ENCODE measurements at regions not wholly inside any gene's neighbourhood (a gene's known extent, or its start where the extent isn't known, plus 50 kb on each side); places are given as distances from the start of the nearest gene placed in this dataset.
A peak's percentile ranks its signal among the peaks of the same experiment; 100 is the strongest.

DNA sequence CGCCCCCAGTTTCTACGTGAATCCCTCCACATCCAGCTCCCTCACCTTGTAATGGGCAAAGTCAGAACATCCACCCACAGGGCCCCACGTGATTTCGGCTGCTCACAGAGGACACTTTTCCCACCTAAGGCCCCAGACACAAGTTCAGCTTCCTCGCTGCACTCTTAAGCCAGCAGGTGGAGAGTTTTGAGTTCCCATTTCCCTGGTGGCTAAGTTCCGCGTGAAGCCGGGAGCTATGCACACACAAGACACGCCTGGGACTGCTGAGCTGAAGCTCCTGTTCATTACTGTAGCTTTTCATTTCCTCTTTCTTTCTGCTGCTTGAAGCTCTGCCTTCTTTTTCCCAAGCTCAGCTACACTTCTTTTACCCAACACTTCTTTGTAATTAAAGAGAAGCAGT lies 273.8 kb downstream of the NPIPA8 start:
- Mint-ChIP-seq H3K27ac (no peak overlapping the region), H3K27me3 (ENCODE audit: low read depth) (no peaks in the 10 kb centered on the region), H3K36me3 (no peaks in the 10 kb centered on the region), H3K4me1 (peaks cover 10% of the 10 kb centered on the region), H3K9me3 (0 out of 2 replicates have a peak, but pooled peaks cover 9% of the 10 kb centered on the region), H3K4me3 (no peak overlapping the region)
- DNase-seq (ENCODE audit: low spot score) (peak; percentile 19), ATAC-seq (peak; percentile 55)
- no peak for TF ChIP-seq CREB1 (CRISPR knock-in tag; IDR thresholded peaks at IDR 0.05)
- TF ChIP-seq, protein P1, sequence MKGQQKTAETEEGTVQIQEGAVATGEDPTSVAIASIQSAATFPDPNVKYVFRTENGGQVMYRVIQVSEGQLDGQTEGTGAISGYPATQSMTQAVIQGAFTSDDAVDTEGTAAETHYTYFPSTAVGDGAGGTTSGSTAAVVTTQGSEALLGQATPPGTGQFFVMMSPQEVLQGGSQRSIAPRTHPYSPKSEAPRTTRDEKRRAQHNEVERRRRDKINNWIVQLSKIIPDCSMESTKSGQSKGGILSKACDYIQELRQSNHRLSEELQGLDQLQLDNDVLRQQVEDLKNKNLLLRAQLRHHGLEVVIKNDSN (CRISPR knock-in tag; IDR thresholded peaks at IDR 0.05), result no peak
- POLR2A ChIA-PET, result no interaction called here
- CTCF ChIA-PET, result interaction anchor here (0.8 kb wide), 3 partner anchors 8 to 92 kb away, joined by 3 to 4 read pairs (median 3); no protein-coding TSS in a partner anchor

DNA sequence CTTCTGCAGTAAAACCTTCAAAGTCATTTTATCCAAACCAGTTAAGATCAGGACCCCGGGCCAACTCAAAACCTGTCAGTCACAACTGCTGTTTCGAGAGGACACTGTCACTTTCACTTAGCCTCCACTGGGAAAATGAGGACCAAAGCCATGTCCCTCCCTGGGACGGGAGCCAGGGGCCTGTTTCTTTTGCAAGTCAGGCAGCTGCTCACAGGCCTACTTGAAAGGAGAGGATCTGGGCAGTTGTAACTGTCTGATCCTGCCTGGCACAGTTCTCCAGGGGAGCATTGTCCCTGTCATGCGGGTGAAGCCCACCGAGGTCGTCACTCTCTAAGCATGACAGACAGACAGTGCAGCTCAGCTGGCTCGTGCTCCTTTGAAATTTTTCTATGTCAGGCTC lies 276.2 kb downstream of the NPIPA8 start:
- Mint-ChIP-seq H3K9me3 (0 out of 2 replicates have a peak, but pooled peaks cover 6% of the 10 kb centered on the region), H3K36me3 (no peaks in the 10 kb centered on the region), H3K27ac (no peak overlapping the region), H3K4me3 (no peak overlapping the region), H3K27me3 (ENCODE audit: low read depth) (no peaks in the 10 kb centered on the region), H3K4me1 (peaks cover 10% of the 10 kb centered on the region)
- ChIA-PET POLR2A (no interaction called here), CTCF (no interaction called here)
- no peak for DNase-seq (ENCODE audit: low spot score)
- TF ChIP-seq, protein P2, sequence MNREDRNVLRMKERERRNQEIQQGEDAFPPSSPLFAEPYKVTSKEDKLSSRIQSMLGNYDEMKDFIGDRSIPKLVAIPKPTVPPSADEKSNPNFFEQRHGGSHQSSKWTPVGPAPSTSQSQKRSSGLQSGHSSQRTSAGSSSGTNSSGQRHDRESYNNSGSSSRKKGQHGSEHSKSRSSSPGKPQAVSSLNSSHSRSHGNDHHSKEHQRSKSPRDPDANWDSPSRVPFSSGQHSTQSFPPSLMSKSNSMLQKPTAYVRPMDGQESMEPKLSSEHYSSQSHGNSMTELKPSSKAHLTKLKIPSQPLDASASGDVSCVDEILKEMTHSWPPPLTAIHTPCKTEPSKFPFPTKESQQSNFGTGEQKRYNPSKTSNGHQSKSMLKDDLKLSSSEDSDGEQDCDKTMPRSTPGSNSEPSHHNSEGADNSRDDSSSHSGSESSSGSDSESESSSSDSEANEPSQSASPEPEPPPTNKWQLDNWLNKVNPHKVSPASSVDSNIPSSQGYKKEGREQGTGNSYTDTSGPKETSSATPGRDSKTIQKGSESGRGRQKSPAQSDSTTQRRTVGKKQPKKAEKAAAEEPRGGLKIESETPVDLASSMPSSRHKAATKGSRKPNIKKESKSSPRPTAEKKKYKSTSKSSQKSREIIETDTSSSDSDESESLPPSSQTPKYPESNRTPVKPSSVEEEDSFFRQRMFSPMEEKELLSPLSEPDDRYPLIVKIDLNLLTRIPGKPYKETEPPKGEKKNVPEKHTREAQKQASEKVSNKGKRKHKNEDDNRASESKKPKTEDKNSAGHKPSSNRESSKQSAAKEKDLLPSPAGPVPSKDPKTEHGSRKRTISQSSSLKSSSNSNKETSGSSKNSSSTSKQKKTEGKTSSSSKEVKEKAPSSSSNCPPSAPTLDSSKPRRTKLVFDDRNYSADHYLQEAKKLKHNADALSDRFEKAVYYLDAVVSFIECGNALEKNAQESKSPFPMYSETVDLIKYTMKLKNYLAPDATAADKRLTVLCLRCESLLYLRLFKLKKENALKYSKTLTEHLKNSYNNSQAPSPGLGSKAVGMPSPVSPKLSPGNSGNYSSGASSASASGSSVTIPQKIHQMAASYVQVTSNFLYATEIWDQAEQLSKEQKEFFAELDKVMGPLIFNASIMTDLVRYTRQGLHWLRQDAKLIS (CRISPR knock-in tag; IDR thresholded peaks at IDR 0.05; ENCODE audit: borderline replicate concordance), result no peak
- TF ChIP-seq FOXK1 (CRISPR knock-in tag; IDR thresholded peaks at IDR 0.05), result no peak
- no peak for ATAC-seq

DNA sequence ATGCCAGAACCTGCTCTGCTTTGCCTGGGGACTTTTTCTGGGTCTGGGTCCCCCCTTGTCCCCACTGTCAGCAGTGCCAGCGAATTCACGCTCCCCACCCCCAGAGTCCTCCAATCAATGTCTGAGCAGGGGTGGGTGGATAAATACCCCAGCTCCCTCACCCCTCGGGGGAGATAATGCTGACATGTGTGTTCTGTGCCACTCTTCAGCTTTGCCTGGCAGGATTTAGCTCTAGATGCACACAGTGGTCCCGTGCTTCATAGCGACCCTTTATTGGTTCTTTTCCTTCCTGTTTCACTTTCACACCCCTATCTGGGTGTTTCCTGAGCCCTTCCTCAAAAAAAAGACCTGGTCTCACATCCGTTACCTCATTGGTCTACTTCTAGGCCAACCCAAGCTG lies 277.0 kb downstream of the NPIPA8 start:
- H3K4me1 Mint-ChIP-seq, result peaks cover 10% of the 10 kb centered on the region
- ChIA-PET POLR2A (no interaction called here), CTCF (no interaction called here)
- no peak overlapping the region for H3K27ac Mint-ChIP-seq
- ATAC-seq, result no peak
- DNase-seq (ENCODE audit: low spot score), result no peak
- no peaks in the 10 kb centered on the region for H3K36me3 Mint-ChIP-seq
- TF ChIP-seq SMAD3 (CRISPR knock-in tag; IDR thresholded peaks at IDR 0.05; ENCODE audit: borderline replicate concordance), result no peak
- TF ChIP-seq, protein P3, sequence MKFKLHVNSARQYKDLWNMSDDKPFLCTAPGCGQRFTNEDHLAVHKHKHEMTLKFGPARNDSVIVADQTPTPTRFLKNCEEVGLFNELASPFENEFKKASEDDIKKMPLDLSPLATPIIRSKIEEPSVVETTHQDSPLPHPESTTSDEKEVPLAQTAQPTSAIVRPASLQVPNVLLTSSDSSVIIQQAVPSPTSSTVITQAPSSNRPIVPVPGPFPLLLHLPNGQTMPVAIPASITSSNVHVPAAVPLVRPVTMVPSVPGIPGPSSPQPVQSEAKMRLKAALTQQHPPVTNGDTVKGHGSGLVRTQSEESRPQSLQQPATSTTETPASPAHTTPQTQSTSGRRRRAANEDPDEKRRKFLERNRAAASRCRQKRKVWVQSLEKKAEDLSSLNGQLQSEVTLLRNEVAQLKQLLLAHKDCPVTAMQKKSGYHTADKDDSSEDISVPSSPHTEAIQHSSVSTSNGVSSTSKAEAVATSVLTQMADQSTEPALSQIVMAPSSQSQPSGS (CRISPR knock-in tag; IDR thresholded peaks at IDR 0.05; ENCODE audit: borderline replicate concordance, low read depth), result no peak
- TF ChIP-seq, protein P4, sequence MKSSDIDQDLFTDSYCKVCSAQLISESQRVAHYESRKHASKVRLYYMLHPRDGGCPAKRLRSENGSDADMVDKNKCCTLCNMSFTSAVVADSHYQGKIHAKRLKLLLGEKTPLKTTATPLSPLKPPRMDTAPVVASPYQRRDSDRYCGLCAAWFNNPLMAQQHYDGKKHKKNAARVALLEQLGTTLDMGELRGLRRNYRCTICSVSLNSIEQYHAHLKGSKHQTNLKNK (CRISPR knock-in tag; IDR thresholded peaks at IDR 0.05), result no peak
- TF ChIP-seq, protein P5, sequence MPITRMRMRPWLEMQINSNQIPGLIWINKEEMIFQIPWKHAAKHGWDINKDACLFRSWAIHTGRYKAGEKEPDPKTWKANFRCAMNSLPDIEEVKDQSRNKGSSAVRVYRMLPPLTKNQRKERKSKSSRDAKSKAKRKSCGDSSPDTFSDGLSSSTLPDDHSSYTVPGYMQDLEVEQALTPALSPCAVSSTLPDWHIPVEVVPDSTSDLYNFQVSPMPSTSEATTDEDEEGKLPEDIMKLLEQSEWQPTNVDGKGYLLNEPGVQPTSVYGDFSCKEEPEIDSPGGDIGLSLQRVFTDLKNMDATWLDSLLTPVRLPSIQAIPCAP (CRISPR knock-in tag; IDR thresholded peaks at IDR 0.05), result no peak
- TF ChIP-seq, protein P6, sequence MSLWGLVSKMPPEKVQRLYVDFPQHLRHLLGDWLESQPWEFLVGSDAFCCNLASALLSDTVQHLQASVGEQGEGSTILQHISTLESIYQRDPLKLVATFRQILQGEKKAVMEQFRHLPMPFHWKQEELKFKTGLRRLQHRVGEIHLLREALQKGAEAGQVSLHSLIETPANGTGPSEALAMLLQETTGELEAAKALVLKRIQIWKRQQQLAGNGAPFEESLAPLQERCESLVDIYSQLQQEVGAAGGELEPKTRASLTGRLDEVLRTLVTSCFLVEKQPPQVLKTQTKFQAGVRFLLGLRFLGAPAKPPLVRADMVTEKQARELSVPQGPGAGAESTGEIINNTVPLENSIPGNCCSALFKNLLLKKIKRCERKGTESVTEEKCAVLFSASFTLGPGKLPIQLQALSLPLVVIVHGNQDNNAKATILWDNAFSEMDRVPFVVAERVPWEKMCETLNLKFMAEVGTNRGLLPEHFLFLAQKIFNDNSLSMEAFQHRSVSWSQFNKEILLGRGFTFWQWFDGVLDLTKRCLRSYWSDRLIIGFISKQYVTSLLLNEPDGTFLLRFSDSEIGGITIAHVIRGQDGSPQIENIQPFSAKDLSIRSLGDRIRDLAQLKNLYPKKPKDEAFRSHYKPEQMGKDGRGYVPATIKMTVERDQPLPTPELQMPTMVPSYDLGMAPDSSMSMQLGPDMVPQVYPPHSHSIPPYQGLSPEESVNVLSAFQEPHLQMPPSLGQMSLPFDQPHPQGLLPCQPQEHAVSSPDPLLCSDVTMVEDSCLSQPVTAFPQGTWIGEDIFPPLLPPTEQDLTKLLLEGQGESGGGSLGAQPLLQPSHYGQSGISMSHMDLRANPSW (CRISPR knock-in tag; conservative IDR thresholded peaks at IDR 0.05; ENCODE audit: low read depth), result no peak
- TF ChIP-seq, protein P7, sequence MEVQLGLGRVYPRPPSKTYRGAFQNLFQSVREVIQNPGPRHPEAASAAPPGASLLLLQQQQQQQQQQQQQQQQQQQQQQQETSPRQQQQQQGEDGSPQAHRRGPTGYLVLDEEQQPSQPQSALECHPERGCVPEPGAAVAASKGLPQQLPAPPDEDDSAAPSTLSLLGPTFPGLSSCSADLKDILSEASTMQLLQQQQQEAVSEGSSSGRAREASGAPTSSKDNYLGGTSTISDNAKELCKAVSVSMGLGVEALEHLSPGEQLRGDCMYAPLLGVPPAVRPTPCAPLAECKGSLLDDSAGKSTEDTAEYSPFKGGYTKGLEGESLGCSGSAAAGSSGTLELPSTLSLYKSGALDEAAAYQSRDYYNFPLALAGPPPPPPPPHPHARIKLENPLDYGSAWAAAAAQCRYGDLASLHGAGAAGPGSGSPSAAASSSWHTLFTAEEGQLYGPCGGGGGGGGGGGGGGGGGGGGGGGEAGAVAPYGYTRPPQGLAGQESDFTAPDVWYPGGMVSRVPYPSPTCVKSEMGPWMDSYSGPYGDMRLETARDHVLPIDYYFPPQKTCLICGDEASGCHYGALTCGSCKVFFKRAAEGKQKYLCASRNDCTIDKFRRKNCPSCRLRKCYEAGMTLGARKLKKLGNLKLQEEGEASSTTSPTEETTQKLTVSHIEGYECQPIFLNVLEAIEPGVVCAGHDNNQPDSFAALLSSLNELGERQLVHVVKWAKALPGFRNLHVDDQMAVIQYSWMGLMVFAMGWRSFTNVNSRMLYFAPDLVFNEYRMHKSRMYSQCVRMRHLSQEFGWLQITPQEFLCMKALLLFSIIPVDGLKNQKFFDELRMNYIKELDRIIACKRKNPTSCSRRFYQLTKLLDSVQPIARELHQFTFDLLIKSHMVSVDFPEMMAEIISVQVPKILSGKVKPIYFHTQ (CRISPR knock-in tag; IDR thresholded peaks at IDR 0.05), result no peak
- TF ChIP-seq ZNF263 (CRISPR knock-in tag; IDR thresholded peaks at IDR 0.05; ENCODE audit: low read depth), result no peak
- H3K27me3 Mint-ChIP-seq (ENCODE audit: low read depth), result no peaks in the 10 kb centered on the region
- H3K9me3 Mint-ChIP-seq, result no peaks in the 10 kb centered on the region
- H3K4me3 Mint-ChIP-seq, result no peak overlapping the region

Data from WTC11 (cell line).